Choroid plexus epithelial cell (primary cell): ENCODE measurements at regions not wholly inside any gene's neighbourhood (a gene's known extent, or its start where the extent isn't known, plus 50 kb on each side); places are given as distances from the start of the nearest gene placed in this dataset.

Source experiments
- DNase-seq: peaks from one replicate; pipeline ENCODE4 v3.0.0-alpha.2; 2010; ENCODE audit warnings: low read depth
- H3K4me3 ChIP-seq: 2 replicates; pipeline ENCODE4 v1.5.1; 2011; ENCODE audit warnings: low read depth, mild to moderate bottlenecking, control low read depth, low read length, moderate library complexity
- CTCF ChIP-seq: conservative IDR thresholded peaks from 2 replicates; pipeline ENCODE4 v1.5.1; 2011; ENCODE audit warnings: low read depth, mild to moderate bottlenecking, control low read depth, inconsistent platforms, low read length, moderate library complexity

GRCh38 chrX:113962343-113962742, 621.5 kb upstream of the HTR2C start:
- TF ChIP-seq CTCF = no peak
- no peak for DNase-seq
- H3K4me3 ChIP-seq = no peak overlapping the region

- no peak overlapping the region for H3K4me3 ChIP-seq
- no peak for TF ChIP-seq CTCF
- DNase-seq = no peak
Observed at GRCh38 chrX:113959912-113960626, 623.8 kb upstream of the HTR2C start.

GRCh38 chrX:113956936-113957335, 627.0 kb upstream of the HTR2C start:
- no peak for DNase-seq
- TF ChIP-seq CTCF = no peak
- H3K4me3 ChIP-seq = no peak overlapping the region

GRCh38 chrX:113954297-113954696, 629.6 kb upstream of the HTR2C start:
- no peak for DNase-seq
- H3K4me3 ChIP-seq = no peak overlapping the region
- TF ChIP-seq CTCF = no peak

DNA sequence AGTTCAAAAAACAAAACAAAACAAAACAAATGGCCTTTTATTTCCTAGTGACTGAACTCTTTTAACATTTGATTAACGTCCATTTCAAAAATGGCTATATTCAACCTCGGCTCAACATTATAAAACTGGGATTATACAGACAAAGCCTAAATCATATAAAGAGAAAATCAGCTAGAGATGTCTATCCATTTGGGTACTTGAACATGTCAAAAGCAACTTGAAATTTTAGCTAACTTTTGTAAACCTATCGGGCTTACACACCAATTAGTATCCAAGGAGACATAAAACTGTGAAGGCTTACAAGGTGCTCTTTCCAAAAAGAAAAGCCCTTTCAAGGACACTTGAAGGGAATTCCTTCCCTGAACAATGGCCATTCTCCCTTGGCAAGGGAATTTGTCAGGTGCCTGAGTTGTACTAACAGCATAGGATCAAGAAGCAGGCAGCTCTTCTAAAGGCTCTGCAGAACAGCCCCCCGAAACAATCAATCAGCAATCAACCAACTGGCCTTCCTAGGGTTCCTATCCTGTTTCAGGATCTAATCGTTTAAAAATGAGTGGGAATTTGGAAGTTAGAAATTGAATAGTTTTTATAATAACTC, 633.7 kb upstream of the HTR2C start:
- no peak for DNase-seq
- no peak for TF ChIP-seq CTCF
- H3K4me3 ChIP-seq = no peak overlapping the region

DNA sequence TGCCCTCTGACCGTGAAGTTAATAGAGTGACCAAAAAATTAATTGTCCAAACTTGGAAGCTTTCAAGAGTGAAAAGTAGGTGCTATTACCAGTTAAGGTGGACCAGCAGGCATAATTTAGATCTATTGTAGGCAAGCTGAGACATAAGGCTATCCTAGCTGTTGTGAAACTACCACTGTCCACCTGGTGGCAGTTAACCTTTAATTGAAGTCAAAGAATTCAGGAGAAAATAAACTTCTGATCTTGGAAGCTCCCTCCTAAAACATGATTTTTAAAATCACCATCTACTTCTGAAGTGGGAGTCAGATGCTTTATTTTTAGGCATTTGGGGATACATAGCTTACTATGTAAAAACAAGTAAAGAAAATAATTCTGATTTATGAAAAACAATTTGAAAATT, 636.3 kb upstream of the HTR2C start:
- H3K4me3 ChIP-seq = no peak overlapping the region
- no peak for DNase-seq
- TF ChIP-seq CTCF = no peak

DNA sequence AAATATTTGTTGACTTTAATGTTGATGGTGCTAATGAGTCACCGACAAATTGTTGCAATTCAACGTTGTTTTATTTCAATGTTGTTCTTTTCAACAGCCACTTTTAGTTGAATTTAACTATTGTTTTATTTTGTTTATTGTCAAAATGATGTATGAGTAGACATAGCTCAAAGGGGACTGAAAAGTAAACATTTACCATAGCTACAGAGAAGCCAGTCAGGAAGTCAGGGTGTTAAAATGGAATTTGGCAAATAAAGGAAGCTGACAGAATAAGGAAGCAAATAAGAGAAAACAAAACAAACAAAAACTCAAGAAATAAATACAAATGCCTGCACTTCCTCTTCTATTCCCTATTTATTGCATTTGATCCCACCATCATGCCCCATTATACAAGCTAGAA, 648.4 kb upstream of the HTR2C start:
- no peak overlapping the region for H3K4me3 ChIP-seq
- no peak for DNase-seq
- no peak for TF ChIP-seq CTCF
